GM18870 (cell line): ENCODE measurements at regions not wholly inside any gene's neighbourhood (a gene's known extent, or its start where the extent isn't known, plus 50 kb on each side); places are given as distances from the start of the nearest gene placed in this dataset.
"Not testable (repeated sequence)": the region's sequence is repeated elsewhere in the genome, so short reads cannot be mapped to it uniquely, and the experiment has no call there.

Experiments
- ATAC-seq: cut with Tn5 transposase; IDR thresholded peaks from one replicate; pipeline ENCODE4 v1.9.1; 2021; ENCODE audit warnings: moderate library complexity; ENCODE audit not compliant: unreplicated experiment

- ATAC-seq, result no peak
Observed at GRCh38 chrX:121169099-121170035, 122.0 kb downstream of the GLUD2 start.

- ATAC-seq, result no peak
Observed at GRCh38 chrX:121172703-121173102, 125.3 kb downstream of the GLUD2 start.

GRCh38 chrX:121179972-121180371 lies 132.6 kb downstream of the GLUD2 start:
- ATAC-seq, result no peak

GRCh38 chrX:121191779-121192178 lies 144.4 kb downstream of the GLUD2 start:
- ATAC-seq, result no peak

- no peak for ATAC-seq
Observed at GRCh38 chrX:121195719-121196118, 148.3 kb downstream of the GLUD2 start.

- not testable (repeated sequence) for ATAC-seq
Observed at GRCh38 chrX:121196872-121197444, 149.5 kb downstream of the GLUD2 start.

GRCh38 chrX:121208563-121208962 lies 161.2 kb downstream of the GLUD2 start:
- no peak for ATAC-seq

- ATAC-seq, result no peak
Observed at GRCh38 chrX:121216641-121217374, 169.4 kb downstream of the GLUD2 start.

- ATAC-seq, result no peak
Observed at GRCh38 chrX:121221322-121221977, 174.0 kb downstream of the GLUD2 start.

GRCh38 chrX:121227888-121228287 lies 180.5 kb downstream of the GLUD2 start:
- no peak for ATAC-seq

GRCh38 chrX:121231566-121232358 lies 184.4 kb downstream of the GLUD2 start:
- ATAC-seq, result no peak

GRCh38 chrX:121236040-121236439 lies 188.6 kb downstream of the GLUD2 start:
- no peak for ATAC-seq

- no peak for ATAC-seq
Observed at GRCh38 chrX:121238093-121238492, 190.7 kb downstream of the GLUD2 start.

GRCh38 chrX:121244511-121244910 lies 197.1 kb downstream of the GLUD2 start:
- no peak for ATAC-seq

GRCh38 chrX:121245763-121246162 lies 198.4 kb downstream of the GLUD2 start:
- no peak for ATAC-seq

- no peak for ATAC-seq
Observed at GRCh38 chrX:121254336-121254735, 206.9 kb downstream of the GLUD2 start.

- ATAC-seq, result no peak
Observed at GRCh38 chrX:121256647-121257046, 209.2 kb downstream of the GLUD2 start.

GRCh38 chrX:121258545-121258944 lies 211.1 kb downstream of the GLUD2 start:
- peak; percentile 60 for ATAC-seq

- ATAC-seq, result no peak
Observed at GRCh38 chrX:121259170-121259569, 211.8 kb downstream of the GLUD2 start.

GRCh38 chrX:121260596-121261240 lies 213.3 kb downstream of the GLUD2 start:
- ATAC-seq, result no peak
